Suprapubic skin (tissue), 4 donors: ENCODE measurements at regions not wholly inside any gene's neighbourhood (a gene's known extent, or its start where the extent isn't known, plus 50 kb on each side); places are given as distances from the start of the nearest gene placed in this dataset.

Experiments used
- DNase-seq, 2 donors: peaks; one replicate each; pipeline ENCODE4 v3.0.0-alpha.2; 2019; ENCODE audit warnings: low spot score in 2 of 2
- H3K27ac ChIP-seq: fragments of 200-600 bp; sonication (generic); one replicate; pipeline ENCODE4 v1.5.1; 2019
- H3K27me3 ChIP-seq: fragments of 200-600 bp; sonication (generic); one replicate; pipeline ENCODE4 v1.5.1; 2019
- H3K36me3 ChIP-seq: fragments of 200-600 bp; sonication (generic); one replicate; pipeline ENCODE4 v1.5.1; 2019
- H3K4me1 ChIP-seq: fragments of 200-600 bp; sonication (generic); one replicate; pipeline ENCODE4 v1.5.1; 2019
- H3K4me3 ChIP-seq: fragments of 200-600 bp; sonication (generic); one replicate; pipeline ENCODE4 v1.5.1; 2019; ENCODE audit warnings: mild to moderate bottlenecking
- H3K9me3 ChIP-seq: fragments of 200-600 bp; sonication (generic); one replicate; pipeline ENCODE4 v1.5.1; 2019
- EP300 ChIP-seq: sonication (generic); formaldehyde crosslinking; IDR thresholded peaks from one replicate; pipeline ENCODE4 v1.6.1; 2017; ENCODE audit warnings: antibody characterized with exemption
- POLR2A ChIP-seq, 2 donors: fragments of 450-650 bp; IDR thresholded peaks; one replicate each; pipeline ENCODE4 v1.6.1; 2017; ENCODE audit warnings: antibody characterized with exemption in 2 of 2, mild to moderate bottlenecking in 2 of 2, moderate library complexity in 2 of 2
- POLR2AphosphoS5 ChIP-seq, 3 donors: sonication (generic); formaldehyde crosslinking; IDR thresholded peaks; one replicate each; pipeline ENCODE4 v1.6.1; 2017; ENCODE audit warnings: antibody characterized with exemption in 3 of 3
- WGBS: methylation state at CpG from one replicate; pipeline ENCODE4 v1.1.5; 2018; 5-methylcytosine and 5-hydroxymethylcytosine counted together
- TF ChIP-seq, protein P1 (sequence below), 2 donors: fragments of 200-600 bp in 1 of 2; fragments of 450-650 bp in 1 of 2; sonication (generic) in 1 of 2; IDR thresholded peaks; one replicate each; pipeline ENCODE4 v1.5.1; 2016 to 2019; ENCODE audit warnings: antibody characterized with exemption in 2 of 2, mild to moderate bottlenecking in 1 of 2, moderate library complexity in 1 of 2

DNA sequence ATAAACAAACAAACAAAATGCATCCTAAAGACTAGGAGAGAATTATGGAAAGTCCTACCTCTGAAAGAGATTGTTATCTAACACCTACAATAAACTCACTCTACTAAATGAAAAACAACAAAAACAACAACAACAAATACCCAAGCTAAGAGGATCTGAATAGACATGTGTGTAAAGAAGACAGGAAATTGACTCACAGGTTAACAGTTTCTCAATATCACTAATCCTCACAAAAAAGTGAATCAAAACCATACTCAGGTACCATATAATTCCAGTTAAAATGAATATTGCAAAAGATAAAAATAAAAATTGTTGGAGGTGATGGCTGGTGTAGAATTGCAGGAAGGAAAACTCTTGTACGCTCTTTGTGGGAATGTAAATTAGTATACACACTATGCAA is 110.4 kb upstream of the TOP3B start:
- DNase-seq: no peak
- no peaks in the 10 kb centered on the region for H3K4me1 ChIP-seq
- no peak overlapping the region for H3K4me3 ChIP-seq
- no peak for TF ChIP-seq POLR2AphosphoS5 (IDR thresholded peaks at IDR 0.05)
- TF ChIP-seq POLR2A (IDR thresholded peaks at IDR 0.05): no peak
- no peak for TF ChIP-seq EP300
- no peaks in the 10 kb centered on the region for H3K9me3 ChIP-seq
- no peak overlapping the region for H3K27ac ChIP-seq
- peaks cover 25% of the 10 kb centered on the region for H3K27me3 ChIP-seq
- H3K36me3 ChIP-seq: no peaks in the 10 kb centered on the region
- WGBS: 85% methylated on average over 1 of the region's 1 CpG

GRCh38 chr22:22092101-22092500 is 109.5 kb upstream of the TOP3B start:
- TF ChIP-seq EP300 (no peak), POLR2A (IDR thresholded peaks at IDR 0.05) (no peak), POLR2AphosphoS5 (IDR thresholded peaks at IDR 0.05) (no peak)
- TF ChIP-seq, protein P1, sequence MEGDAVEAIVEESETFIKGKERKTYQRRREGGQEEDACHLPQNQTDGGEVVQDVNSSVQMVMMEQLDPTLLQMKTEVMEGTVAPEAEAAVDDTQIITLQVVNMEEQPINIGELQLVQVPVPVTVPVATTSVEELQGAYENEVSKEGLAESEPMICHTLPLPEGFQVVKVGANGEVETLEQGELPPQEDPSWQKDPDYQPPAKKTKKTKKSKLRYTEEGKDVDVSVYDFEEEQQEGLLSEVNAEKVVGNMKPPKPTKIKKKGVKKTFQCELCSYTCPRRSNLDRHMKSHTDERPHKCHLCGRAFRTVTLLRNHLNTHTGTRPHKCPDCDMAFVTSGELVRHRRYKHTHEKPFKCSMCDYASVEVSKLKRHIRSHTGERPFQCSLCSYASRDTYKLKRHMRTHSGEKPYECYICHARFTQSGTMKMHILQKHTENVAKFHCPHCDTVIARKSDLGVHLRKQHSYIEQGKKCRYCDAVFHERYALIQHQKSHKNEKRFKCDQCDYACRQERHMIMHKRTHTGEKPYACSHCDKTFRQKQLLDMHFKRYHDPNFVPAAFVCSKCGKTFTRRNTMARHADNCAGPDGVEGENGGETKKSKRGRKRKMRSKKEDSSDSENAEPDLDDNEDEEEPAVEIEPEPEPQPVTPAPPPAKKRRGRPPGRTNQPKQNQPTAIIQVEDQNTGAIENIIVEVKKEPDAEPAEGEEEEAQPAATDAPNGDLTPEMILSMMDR (IDR thresholded peaks at IDR 0.05): no peak
- H3K27me3 ChIP-seq: peaks cover 25% of the 10 kb centered on the region
- no peak for DNase-seq

DNA sequence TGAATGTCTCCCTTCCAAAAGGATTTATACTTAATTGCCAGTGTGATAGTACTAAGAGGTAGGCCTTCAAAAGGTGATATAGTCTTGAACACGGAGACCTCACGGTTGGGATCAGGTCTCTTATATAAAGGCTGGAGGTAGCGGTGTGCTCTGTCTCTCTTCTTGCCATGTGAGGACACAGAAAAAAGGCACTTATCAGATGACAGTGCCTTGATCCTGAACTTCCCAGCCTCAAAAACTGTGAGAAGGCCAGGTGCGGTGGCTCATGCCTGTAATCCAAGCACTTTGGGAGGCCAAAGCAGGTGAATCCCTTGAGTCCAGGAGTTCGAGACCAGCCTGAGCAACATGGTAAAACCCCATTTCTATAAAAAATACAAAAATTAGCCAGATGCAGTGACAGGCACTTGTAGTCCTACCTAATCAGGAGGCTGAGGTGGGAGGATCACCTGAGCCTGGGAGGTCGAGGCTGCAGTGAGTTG is 108.9 kb upstream of the TOP3B start:
- H3K9me3 ChIP-seq: no peaks in the 10 kb centered on the region
- DNase-seq: no peak
- H3K36me3 ChIP-seq: no peaks in the 10 kb centered on the region
- no peak overlapping the region for H3K27ac ChIP-seq
- no peak overlapping the region for H3K4me3 ChIP-seq
- TF ChIP-seq EP300 (no peak), POLR2A (IDR thresholded peaks at IDR 0.05) (no peak), POLR2AphosphoS5 (IDR thresholded peaks at IDR 0.05) (no peak)
- TF ChIP-seq, protein P1 (IDR thresholded peaks at IDR 0.05): no peak
- H3K4me1 ChIP-seq: no peaks in the 10 kb centered on the region
- 82% methylated on average over 6 of the region's 6 CpGs for WGBS
- H3K27me3 ChIP-seq: peaks cover 25% of the 10 kb centered on the region

More at GRCh38 chr22:22092101-22092500, 109.5 kb upstream of the TOP3B start:
- WGBS: 85% methylated on average over 3 of the region's 3 CpGs
- Histone ChIP-seq H3K4me1 (no peaks in the 10 kb centered on the region), H3K9me3 (no peaks in the 10 kb centered on the region), H3K36me3 (no peaks in the 10 kb centered on the region), H3K27ac (no peak overlapping the region), H3K4me3 (no peak overlapping the region)

DNA sequence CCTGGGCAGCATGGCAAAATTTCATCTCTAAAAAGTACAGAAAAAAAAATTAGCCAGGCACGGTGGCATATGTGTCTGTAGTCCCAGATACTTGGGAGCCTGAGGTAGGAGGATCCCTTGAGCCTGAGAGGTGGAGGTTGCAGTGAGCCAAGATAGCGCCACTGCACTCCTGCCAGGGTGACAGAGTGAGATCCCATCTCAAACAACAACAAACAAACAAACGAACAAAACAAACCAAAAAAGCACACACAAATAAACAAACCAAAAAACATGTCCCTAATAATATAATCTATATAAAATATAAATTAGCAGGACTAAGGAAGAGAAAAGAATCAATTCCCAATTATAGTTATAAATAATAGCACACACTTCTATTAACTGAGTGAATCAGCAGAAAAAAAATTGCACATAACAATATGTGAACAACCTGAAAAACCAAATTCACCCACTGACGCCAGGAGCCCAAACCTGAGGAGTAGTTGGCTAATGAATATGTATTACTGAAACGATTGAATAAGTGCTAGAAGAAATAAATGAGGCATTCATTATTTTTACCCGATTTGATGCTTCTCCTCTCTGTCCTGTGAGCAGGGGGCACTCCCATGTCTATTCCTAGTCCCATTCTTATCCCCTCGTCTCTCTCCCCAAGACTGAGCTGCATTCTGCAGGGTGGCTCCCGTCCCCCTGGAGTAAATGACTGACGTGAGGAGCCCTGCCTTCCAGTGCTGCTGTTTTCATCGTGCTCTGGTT is 108.2 kb upstream of the TOP3B start:
- Histone ChIP-seq H3K4me1 (no peaks in the 10 kb centered on the region), H3K4me3 (no peak overlapping the region), H3K36me3 (no peaks in the 10 kb centered on the region), H3K27ac (no peak overlapping the region), H3K27me3 (peaks cover 25% of the 10 kb centered on the region), H3K9me3 (no peaks in the 10 kb centered on the region)
- no peak for DNase-seq
- WGBS: 61% methylated on average over 10 of the region's 10 CpGs
- TF ChIP-seq POLR2A (IDR thresholded peaks at IDR 0.05): no peak
- TF ChIP-seq POLR2AphosphoS5 (IDR thresholded peaks at IDR 0.05): no peak
- no peak for TF ChIP-seq EP300
- TF ChIP-seq, protein P1 (IDR thresholded peaks at IDR 0.05): no peak

DNA sequence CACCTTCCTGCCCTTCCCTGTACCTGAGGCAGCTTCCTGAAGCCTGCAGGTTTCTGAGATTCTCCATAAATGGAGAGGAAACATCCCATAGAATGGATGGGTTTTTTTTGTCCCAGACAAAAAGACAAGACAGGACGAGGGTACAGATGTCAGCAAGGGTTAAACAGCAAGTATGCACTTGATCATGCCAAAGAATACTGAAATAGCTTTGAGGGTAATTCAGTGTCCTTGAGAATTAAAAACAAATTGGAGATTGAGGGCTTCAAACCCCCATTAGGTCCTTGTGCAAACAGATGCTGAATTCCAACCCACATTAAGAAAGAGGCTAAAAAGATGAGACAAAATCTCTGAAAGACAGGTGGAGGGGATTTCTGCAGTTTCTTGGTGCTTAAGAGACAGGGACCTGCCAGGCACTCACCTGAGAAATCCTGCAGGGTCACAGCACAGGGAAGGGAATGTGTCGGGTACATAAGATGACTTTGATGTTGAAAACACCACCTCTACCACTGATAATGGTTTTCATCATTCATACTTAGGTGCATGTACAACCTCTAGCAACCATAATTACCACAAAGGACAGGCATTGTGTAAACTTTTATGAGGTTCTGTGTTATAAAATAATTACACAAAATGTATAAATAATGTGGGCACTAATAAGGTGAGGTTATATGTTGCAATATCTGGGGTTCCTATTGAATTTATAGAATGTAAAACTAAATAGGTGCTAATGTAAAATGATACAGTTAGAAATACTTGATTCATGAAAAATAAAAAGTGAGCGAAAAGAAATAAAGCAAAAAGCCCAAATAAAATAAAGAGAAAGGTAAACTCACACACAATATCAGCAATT is 107.1 kb upstream of the TOP3B start:
- H3K4me1 ChIP-seq: no peaks in the 10 kb centered on the region
- no peak overlapping the region for H3K27ac ChIP-seq
- no peaks in the 10 kb centered on the region for H3K36me3 ChIP-seq
- no peak for DNase-seq
- H3K4me3 ChIP-seq: no peak overlapping the region
- H3K27me3 ChIP-seq: peaks cover 25% of the 10 kb centered on the region
- TF ChIP-seq, protein P1 (IDR thresholded peaks at IDR 0.05): no peak
- no peak for TF ChIP-seq POLR2AphosphoS5 (IDR thresholded peaks at IDR 0.05)
- no peak for TF ChIP-seq POLR2A (IDR thresholded peaks at IDR 0.05)
- TF ChIP-seq EP300: no peak
- H3K9me3 ChIP-seq: no peaks in the 10 kb centered on the region
- WGBS: 63% methylated on average over 3 of the region's 3 CpGs
